NCI-H187 (cell line): ENCODE measurements at regions not wholly inside any gene's neighbourhood (a gene's known extent, or its start where the extent isn't known, plus 50 kb on each side); places are given as distances from the start of the nearest gene placed in this dataset.

Source experiments
- DNase-seq, 2 experiments: peaks; one replicate each; lab custom pipeline; 2025; lab: John Stamatoyannopoulos, UW

DNA sequence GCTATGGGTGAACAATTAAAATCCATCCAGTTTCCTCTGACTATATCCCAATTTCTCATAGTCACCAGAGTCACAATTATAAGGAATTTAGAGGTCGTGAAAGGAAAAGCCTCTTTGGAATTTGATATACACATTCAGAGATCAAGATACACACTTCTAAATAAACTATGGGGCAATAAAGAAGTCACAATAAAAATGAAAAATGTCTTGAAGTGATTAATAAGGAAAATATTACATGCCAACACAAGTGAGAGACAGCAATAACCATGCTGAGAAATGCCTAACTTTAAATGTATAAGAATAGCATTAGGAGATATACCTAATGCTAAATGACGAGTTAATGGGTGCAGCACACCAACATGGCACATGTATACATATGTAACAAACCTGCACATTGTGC, 54.9 kb upstream of the ADAMTS19 start:
- no peak for DNase-seq

DNA sequence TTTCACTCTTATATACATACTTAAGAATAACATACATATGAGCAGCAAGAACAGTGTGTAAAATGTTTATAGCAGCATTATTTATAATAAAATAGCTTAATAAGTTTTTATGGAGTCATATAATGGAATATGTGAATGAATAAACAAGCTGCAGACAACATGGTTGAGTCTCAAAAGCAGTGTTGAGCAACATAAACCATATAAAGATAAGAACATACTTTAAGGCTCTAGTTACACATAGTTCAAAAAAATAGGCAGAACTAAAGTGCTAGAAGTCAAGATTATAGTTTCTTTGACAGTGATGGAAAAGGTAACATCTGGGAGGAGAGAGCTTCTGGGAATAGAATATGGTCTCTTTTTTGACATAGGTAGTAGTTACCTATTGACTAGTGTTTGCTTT, 53.7 kb upstream of the ADAMTS19 start:
- no peak for DNase-seq
